HG03159 (cell line): ENCODE measurements at regions not wholly inside any gene's neighbourhood (a gene's known extent, or its start where the extent isn't known, plus 50 kb on each side); places are given as distances from the start of the nearest gene placed in this dataset.

Experiments used
- ATAC-seq: cut with Tn5 transposase; IDR thresholded peaks from one replicate; pipeline ENCODE4 v1.9.1; 2021; ENCODE audit warnings: mild to moderate bottlenecking, moderate library complexity; ENCODE audit not compliant: unreplicated experiment

- no peak for ATAC-seq
Measured at GRCh38 chr6:156316583-156317125, 460.5 kb upstream of the ARID1B start.

GRCh38 chr6:156315146-156315545 lies 462.0 kb upstream of the ARID1B start:
- no peak for ATAC-seq

- ATAC-seq = no peak
Measured at GRCh38 chr6:156313037-156313436, 464.1 kb upstream of the ARID1B start.

GRCh38 chr6:156311291-156311690 lies 465.9 kb upstream of the ARID1B start:
- ATAC-seq = no peak

- ATAC-seq = no peak
Measured at GRCh38 chr6:156310701-156311100, 466.5 kb upstream of the ARID1B start.

- ATAC-seq = no peak
Measured at GRCh38 chr6:156309017-156309416, 468.2 kb upstream of the ARID1B start.

- no peak for ATAC-seq
Measured at GRCh38 chr6:156308604-156309003, 468.6 kb upstream of the ARID1B start.

GRCh38 chr6:156306531-156306930 lies 470.6 kb upstream of the ARID1B start:
- no peak for ATAC-seq

- no peak for ATAC-seq
Measured at GRCh38 chr6:156283091-156283490, 494.1 kb upstream of the ARID1B start.

GRCh38 chr6:156282087-156282486 lies 495.1 kb upstream of the ARID1B start:
- no peak for ATAC-seq

- ATAC-seq = no peak
Measured at GRCh38 chr6:156281266-156281665, 495.9 kb upstream of the ARID1B start.

- ATAC-seq = peak; percentile 59
Measured at GRCh38 chr6:156280065-156280464, 497.1 kb upstream of the ARID1B start.

- ATAC-seq = peak; percentile 75
Measured at GRCh38 chr6:156279261-156279969, 497.8 kb upstream of the ARID1B start.

- no peak for ATAC-seq
Measured at GRCh38 chr6:156273065-156273711, 504.0 kb upstream of the ARID1B start.

GRCh38 chr6:156269751-156270369 lies 507.3 kb upstream of the ARID1B start:
- ATAC-seq = no peak

- ATAC-seq = no peak
Measured at GRCh38 chr6:156268849-156269248, 508.3 kb upstream of the ARID1B start.

GRCh38 chr6:156262014-156262413 lies 515.2 kb upstream of the ARID1B start:
- ATAC-seq = no peak

- ATAC-seq = no peak
Measured at GRCh38 chr6:156260815-156261214, 516.4 kb upstream of the ARID1B start.

- no peak for ATAC-seq
Measured at GRCh38 chr6:156258981-156259380, 518.2 kb upstream of the ARID1B start.

GRCh38 chr6:156256161-156256560 lies 521.0 kb upstream of the ARID1B start:
- ATAC-seq = no peak

GRCh38 chr6:156254240-156254639 lies 522.9 kb upstream of the ARID1B start:
- no peak for ATAC-seq

GRCh38 chr6:156250593-156250992 lies 526.6 kb upstream of the ARID1B start:
- no peak for ATAC-seq
